Thyroid gland (tissue), 4 donors: ENCODE measurements at regions not wholly inside any gene's neighbourhood (a gene's known extent, or its start where the extent isn't known, plus 50 kb on each side); places are given as distances from the start of the nearest gene placed in this dataset.

Experiments used
- CTCF ChIP-seq, 6 experiments: fragments of 200-600 bp in 3 of 6; fragments of 450-650 bp in 3 of 6; sonication (generic) in 3 of 6; IDR thresholded peaks; one replicate each; pipeline ENCODE4 v1.5.1; 2016 to 2019; ENCODE audit warnings: antibody characterized with exemption in 6 of 6, mild to moderate bottlenecking in 2 of 6, inconsistent platforms in 1 of 6, moderate library complexity in 1 of 6
- POLR2A ChIP-seq, 2 donors: fragments of 450-650 bp; IDR thresholded peaks; one replicate each; pipeline ENCODE4 v1.6.1; 2017; ENCODE audit warnings: antibody characterized with exemption in 2 of 2, mild to moderate bottlenecking in 2 of 2, moderate library complexity in 1 of 2

- TF ChIP-seq CTCF (IDR thresholded peaks at IDR 0.05) (no peak), POLR2A (IDR thresholded peaks at IDR 0.05) (no peak)
Observed at GRCh38 chr2:56784046-56784445, 600.3 kb downstream of the CCDC85A start.
